Astrocyte of the spinal cord (primary cell): ENCODE measurements at regions not wholly inside any gene's neighbourhood (a gene's known extent, or its start where the extent isn't known, plus 50 kb on each side); places are given as distances from the start of the nearest gene placed in this dataset.
"Not testable (repeated sequence)": the region's sequence is repeated elsewhere in the genome, so short reads cannot be mapped to it uniquely, and the experiment has no call there.

ENCODE experiments used
- DNase-seq: peaks from one replicate; pipeline ENCODE4 v3.0.0; 2011; ENCODE audit warnings: low read depth, low spot score
- H3K4me3 ChIP-seq: 2 replicates; pipeline ENCODE4 v1.5.1; 2011; ENCODE audit warnings: low read depth, mild to moderate bottlenecking, low read length, moderate library complexity
- CTCF ChIP-seq: IDR thresholded peaks from 2 replicates; pipeline ENCODE4 v1.5.1; 2012; ENCODE audit warnings: low read depth, mild to moderate bottlenecking, low read length, inconsistent platforms
- in situ Hi-C: cut with HindIII; loops from 2 replicates; pipeline ENCODE4 v1.10.0; 2017; ENCODE audit warnings: low sequenced_read_pairs

DNA sequence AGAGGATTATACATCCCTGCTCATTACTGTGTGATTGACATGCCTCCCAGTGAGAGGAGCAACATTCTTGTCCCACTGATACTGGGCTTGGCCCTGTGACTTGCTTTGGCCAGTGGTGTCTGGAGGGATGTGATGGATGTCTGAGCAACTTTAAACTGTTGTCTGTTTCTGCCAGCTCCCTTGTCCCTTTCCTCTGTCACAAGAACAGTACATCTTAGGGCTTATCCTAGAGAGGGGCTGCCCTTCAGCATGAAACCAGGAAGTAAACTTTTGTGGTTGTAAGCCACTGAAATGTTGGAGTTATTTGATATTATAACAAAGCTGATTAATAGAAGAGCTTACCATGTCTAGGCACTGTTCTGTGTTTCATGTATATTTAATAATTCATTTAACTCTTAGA, 82.9 kb upstream of the GPRC5B start:
- in situ Hi-C loops: no loop called here
- no peak for TF ChIP-seq CTCF
- no peak overlapping the region for H3K4me3 ChIP-seq
- DNase-seq: no peak

- in situ Hi-C loops: no loop called here
Measured at GRCh38 chr16:19963301-19963700, 78.7 kb upstream of the GPRC5B start.

GRCh38 chr16:19960183-19960582, 75.5 kb upstream of the GPRC5B start:
- DNase-seq: no peak
- in situ Hi-C loops: no loop called here
- TF ChIP-seq CTCF: no peak

More at GRCh38 chr16:19963301-19963700, 78.7 kb upstream of the GPRC5B start:
- DNase-seq: no peak
- TF ChIP-seq CTCF: no peak
- no peak overlapping the region for H3K4me3 ChIP-seq

GRCh38 chr16:19959736-19960135, 75.1 kb upstream of the GPRC5B start:
- H3K4me3 ChIP-seq: no peak overlapping the region
- in situ Hi-C loops: no loop called here
- no peak for TF ChIP-seq CTCF
- DNase-seq: no peak

More at GRCh38 chr16:19960183-19960582, 75.5 kb upstream of the GPRC5B start:
- H3K4me3 ChIP-seq: no peak overlapping the region

DNA sequence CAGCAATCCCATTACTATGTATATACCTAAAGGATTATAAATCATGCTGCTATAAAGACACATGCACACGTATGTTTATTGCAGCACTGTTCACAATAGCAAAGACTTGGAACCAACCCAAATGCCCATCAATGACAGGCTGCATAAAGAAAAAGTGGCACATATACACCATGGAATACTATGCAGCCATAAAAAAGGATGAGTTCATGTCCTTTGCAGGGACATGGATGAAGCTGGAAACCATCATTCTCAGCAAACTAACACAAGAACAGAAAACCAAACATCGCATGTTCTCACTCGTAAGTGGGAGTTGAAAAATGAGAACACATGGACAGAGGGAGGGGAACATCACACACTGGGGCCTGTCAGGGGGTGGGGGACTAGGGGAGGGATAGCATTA, 71.2 kb upstream of the GPRC5B start:
- in situ Hi-C loops, H3K4me3 ChIP-seq: not testable (repeated sequence)

DNA sequence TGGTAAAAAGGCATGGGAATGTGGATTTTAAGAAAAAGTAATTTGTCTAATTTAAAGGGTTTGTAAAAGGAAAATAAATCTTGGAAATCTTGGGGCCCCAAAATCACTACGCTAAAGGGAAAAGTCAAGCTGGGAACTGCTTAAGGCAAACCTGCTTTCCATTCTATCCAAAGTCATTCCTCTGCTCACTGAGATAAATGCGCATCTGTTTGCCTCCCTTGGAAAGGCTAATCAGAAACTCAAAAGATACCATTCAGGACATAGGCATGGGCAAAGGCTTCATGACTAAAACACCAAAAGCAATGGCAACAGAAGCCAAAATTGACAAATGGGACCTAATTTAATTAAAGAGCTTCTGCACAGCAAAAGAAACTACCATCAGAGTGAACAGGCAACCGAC, 70.4 kb upstream of the GPRC5B start:
- H3K4me3 ChIP-seq, in situ Hi-C loops, DNase-seq: not testable (repeated sequence)

More for the DNA sequence above, 71.2 kb upstream of the GPRC5B start:
- DNase-seq: not testable (repeated sequence)

DNA sequence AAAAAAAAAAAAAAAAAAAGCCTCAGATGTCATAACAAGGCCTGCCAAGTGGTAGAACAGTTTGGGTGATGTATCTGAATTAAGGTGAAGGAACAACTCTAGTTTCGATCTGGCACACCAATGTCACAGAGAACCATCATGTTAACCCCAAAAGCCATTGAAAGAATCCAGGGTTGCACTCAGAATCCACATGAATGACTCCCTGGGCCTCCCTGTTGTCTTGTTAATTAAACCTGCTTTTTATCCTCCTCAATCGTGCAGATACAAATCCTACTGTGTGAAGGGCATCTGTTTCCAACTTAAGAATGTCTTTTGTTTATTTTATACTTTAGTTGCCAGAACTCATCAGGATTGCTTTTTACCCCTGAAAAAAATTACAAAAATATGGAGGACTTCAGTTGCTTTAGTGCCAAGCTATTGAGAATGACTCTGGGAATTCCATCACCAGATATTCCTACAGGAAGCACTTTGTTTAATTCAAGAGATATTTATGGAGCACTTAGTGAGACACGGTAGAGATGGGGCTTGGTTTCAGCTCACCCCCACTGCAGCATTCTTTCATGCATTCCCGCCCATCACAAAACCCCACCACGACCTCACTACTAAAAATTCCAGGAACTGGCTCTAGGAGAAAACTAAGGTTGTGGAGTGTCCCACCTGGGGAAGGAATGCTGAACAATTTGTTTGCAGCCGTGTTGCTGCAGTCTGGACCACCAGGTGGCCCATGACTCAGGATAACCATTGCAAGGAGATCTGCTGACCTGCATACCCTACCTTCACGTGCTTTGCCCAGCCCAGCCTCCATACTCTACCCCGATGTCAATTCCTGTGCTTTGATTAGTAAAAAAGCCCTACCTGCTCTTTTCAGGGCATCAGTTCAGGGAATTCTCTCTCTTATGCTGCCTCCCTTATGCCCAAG, 63.8 kb upstream of the GPRC5B start:
- H3K4me3 ChIP-seq: no peak overlapping the region
- no peak for TF ChIP-seq CTCF
- in situ Hi-C loops: no loop called here
- no peak for DNase-seq
